Peyer's patch (tissue), 4 donors: ENCODE measurements at regions not wholly inside any gene's neighbourhood (a gene's known extent, or its start where the extent isn't known, plus 50 kb on each side); places are given as distances from the start of the nearest gene placed in this dataset.

Source experiments
- DNase-seq, 3 donors: peaks; one replicate each; pipeline ENCODE4 v3.0.0-alpha.2; 2017 to 2019
- H3K27ac ChIP-seq, 4 donors: fragments of 200-600 bp; sonication (generic); one replicate each; pipeline ENCODE4 v1.5.1; 2016 to 2019
- H3K27me3 ChIP-seq, 2 donors: fragments of 200-600 bp; sonication (generic); one replicate each; pipeline ENCODE4 v1.5.1; 2019
- H3K36me3 ChIP-seq, 3 donors: fragments of 200-600 bp; sonication (generic); one replicate each; pipeline ENCODE4 v1.5.1; 2016 to 2019
- H3K4me1 ChIP-seq, 4 donors: fragments of 200-600 bp; sonication (generic); one replicate each; pipeline ENCODE4 v1.5.1; 2016 to 2019
- H3K4me3 ChIP-seq, 4 donors: fragments of 200-600 bp; sonication (generic); 1 replicate in 3 of 4; 2 replicates in 1 of 4; pipeline ENCODE4 v1.5.1; 2016 to 2019; ENCODE audit warnings: mild to moderate bottlenecking in 1 of 4
- H3K9me3 ChIP-seq, 4 donors: fragments of 200-600 bp; sonication (generic); one replicate each; pipeline ENCODE4 v1.5.1; 2016 to 2019; ENCODE audit warnings: mild to moderate bottlenecking in 1 of 4
- POLR2A ChIP-seq, 2 donors: fragments of 450-650 bp; IDR thresholded peaks; one replicate each; pipeline ENCODE4 v1.5.1; 2017; ENCODE audit warnings: antibody characterized with exemption in 2 of 2, mild to moderate bottlenecking in 2 of 2, moderate library complexity in 2 of 2
- TF ChIP-seq, protein P1 (sequence below), 6 experiments: fragments of 450-650 bp in 4 of 6; fragments of 200-600 bp in 2 of 6; sonication (generic) in 1 of 6; IDR thresholded peaks; one replicate each; pipeline ENCODE4 v1.5.1; 2017 to 2019; ENCODE audit warnings: antibody characterized with exemption in 6 of 6, mild to moderate bottlenecking in 3 of 6, moderate library complexity in 1 of 6

DNA sequence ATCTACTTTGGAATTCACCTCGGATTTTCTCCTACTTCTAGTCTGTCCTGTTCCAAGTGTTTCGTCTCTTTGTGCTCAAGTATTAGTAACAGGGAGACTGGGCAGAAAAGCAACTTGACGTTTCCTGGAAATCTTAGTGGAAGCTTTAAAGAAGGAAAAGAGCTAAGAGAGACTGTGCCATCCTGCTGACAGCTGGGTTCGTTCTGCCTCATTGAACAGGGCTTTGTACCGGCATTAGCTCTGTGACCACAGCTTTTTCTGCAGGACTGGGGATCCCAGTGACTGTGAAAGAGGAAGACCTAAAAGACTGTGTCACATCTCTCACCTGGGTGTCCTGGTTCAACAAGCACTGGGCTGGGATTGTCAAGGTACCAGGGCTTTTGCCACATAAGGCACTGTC lies 70.8 kb upstream of the CDCA7L start:
- TF ChIP-seq, protein P1, sequence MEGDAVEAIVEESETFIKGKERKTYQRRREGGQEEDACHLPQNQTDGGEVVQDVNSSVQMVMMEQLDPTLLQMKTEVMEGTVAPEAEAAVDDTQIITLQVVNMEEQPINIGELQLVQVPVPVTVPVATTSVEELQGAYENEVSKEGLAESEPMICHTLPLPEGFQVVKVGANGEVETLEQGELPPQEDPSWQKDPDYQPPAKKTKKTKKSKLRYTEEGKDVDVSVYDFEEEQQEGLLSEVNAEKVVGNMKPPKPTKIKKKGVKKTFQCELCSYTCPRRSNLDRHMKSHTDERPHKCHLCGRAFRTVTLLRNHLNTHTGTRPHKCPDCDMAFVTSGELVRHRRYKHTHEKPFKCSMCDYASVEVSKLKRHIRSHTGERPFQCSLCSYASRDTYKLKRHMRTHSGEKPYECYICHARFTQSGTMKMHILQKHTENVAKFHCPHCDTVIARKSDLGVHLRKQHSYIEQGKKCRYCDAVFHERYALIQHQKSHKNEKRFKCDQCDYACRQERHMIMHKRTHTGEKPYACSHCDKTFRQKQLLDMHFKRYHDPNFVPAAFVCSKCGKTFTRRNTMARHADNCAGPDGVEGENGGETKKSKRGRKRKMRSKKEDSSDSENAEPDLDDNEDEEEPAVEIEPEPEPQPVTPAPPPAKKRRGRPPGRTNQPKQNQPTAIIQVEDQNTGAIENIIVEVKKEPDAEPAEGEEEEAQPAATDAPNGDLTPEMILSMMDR (IDR thresholded peaks at IDR 0.05), result no peak
- TF ChIP-seq POLR2A (IDR thresholded peaks at IDR 0.05), result no peak
- H3K27me3 ChIP-seq, result no peaks in the 10 kb centered on the region
- no peak overlapping the region for H3K4me3 ChIP-seq
- no peaks in the 10 kb centered on the region for H3K4me1 ChIP-seq
- H3K27ac ChIP-seq, result no peak overlapping the region
- H3K9me3 ChIP-seq, result no peaks in the 10 kb centered on the region
- DNase-seq, result no peak
- H3K36me3 ChIP-seq, result no peaks in the 10 kb centered on the region

DNA sequence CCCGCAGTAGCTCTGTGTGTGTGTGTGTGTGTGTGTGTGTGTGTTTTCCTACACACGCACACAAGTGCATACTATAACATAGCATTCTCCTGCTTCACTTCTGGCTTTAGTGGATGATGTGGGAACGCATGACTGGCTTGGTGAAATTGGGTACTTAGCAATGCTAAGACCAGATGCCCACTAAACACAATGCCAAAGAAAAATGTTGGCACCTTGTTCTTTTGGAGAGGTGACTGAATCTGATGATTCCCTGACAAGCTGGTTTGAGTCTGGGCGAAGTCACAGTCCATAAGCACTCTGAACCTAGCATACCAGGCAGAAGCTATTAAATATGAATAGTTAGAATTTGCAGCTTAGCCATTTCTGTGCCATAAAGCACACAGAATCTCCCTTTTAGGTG lies 68.0 kb upstream of the CDCA7L start:
- TF ChIP-seq POLR2A (IDR thresholded peaks at IDR 0.05), result no peak
- TF ChIP-seq, protein P1 (IDR thresholded peaks at IDR 0.05), result no peak
- Histone ChIP-seq H3K4me3 (no peak overlapping the region), H3K4me1 (no peaks in the 10 kb centered on the region), H3K36me3 (no peaks in the 10 kb centered on the region), H3K27ac (no peak overlapping the region), H3K27me3 (no peaks in the 10 kb centered on the region), H3K9me3 (no peaks in the 10 kb centered on the region)
- DNase-seq, result no peak

DNA sequence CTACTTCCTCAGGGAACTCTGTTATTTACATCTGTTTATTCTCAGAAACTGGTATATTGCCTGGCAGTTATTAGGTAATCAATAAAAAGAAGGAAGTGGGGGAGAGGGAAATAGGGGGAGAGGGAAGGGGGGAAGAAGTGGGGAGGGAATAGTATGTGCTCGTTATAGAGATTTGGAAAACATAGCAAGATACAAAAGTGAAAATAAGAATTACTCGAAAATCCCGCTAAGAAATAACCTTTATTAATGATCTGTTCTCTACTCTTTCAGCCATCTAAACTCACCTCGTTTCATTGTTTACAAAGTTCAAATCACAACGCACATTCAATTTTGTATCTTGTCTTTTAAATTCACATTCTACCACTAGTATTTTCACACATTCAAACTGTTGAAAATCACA lies 63.0 kb upstream of the CDCA7L start:
- Histone ChIP-seq H3K27me3 (no peaks in the 10 kb centered on the region), H3K27ac (no peak overlapping the region), H3K4me3 (no peak overlapping the region), H3K4me1 (no peaks in the 10 kb centered on the region), H3K36me3 (no peaks in the 10 kb centered on the region), H3K9me3 (no peaks in the 10 kb centered on the region)
- no peak for DNase-seq
- TF ChIP-seq POLR2A (IDR thresholded peaks at IDR 0.05), result no peak
- TF ChIP-seq, protein P1 (IDR thresholded peaks at IDR 0.05), result no peak

DNA sequence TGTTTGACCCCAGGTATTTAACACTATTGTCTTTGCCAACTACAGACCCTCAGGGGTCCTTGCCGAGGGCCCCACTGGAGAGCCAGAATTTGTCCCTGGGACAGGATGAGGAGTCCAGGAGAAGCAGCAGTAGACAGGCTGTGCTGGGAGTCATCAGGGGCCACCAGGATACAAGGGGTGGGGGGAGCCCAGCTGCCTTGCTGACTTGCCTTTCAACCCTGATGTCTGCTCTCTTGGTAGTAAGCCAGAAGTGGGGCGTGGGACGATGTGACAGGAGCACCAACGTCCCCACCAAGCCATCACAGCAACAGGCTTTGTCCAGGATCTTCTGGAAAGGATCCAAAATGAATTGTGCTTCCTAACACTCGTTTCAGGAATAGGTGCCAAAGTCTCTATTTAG lies 62.4 kb upstream of the CDCA7L start:
- DNase-seq, result no peak
- H3K36me3 ChIP-seq, result no peaks in the 10 kb centered on the region
- TF ChIP-seq POLR2A (IDR thresholded peaks at IDR 0.05), result no peak

DNA sequence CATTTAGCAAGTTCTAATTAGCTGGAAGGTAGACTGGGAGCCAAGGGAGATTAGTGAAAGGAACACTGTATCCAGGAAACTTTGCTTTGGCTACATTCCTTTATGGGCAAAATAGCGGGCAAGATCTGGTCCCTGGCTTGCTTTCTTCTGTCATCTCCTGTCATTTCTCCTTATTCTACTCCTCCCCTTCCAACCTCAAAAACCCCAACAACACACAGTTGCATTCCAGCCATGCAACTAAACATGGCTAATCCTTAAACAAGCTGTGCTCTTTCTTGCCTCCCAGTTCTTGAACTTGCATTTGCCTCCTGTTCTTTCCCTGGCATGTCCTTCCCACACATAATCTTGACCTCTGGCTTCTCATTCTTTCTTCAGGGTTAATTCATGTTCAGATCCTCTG lies 59.5 kb upstream of the CDCA7L start:
- no peaks in the 10 kb centered on the region for H3K27me3 ChIP-seq
- no peaks in the 10 kb centered on the region for H3K9me3 ChIP-seq
- no peak overlapping the region for H3K4me3 ChIP-seq
- TF ChIP-seq, protein P1 (IDR thresholded peaks at IDR 0.05), result no peak
- TF ChIP-seq POLR2A (IDR thresholded peaks at IDR 0.05), result no peak
- H3K4me1 ChIP-seq, result peaks cover 0 to 3% (median 0%) of the 10 kb centered on the region in 4 donors
- H3K27ac ChIP-seq, result no peak overlapping the region
- no peak for DNase-seq
- no peaks in the 10 kb centered on the region for H3K36me3 ChIP-seq

More for the DNA sequence above, 62.4 kb upstream of the CDCA7L start:
- no peak overlapping the region for H3K27ac ChIP-seq
- H3K27me3 ChIP-seq, result no peaks in the 10 kb centered on the region
- H3K4me1 ChIP-seq, result no peaks in the 10 kb centered on the region
- H3K4me3 ChIP-seq, result no peak overlapping the region
- no peaks in the 10 kb centered on the region for H3K9me3 ChIP-seq

DNA sequence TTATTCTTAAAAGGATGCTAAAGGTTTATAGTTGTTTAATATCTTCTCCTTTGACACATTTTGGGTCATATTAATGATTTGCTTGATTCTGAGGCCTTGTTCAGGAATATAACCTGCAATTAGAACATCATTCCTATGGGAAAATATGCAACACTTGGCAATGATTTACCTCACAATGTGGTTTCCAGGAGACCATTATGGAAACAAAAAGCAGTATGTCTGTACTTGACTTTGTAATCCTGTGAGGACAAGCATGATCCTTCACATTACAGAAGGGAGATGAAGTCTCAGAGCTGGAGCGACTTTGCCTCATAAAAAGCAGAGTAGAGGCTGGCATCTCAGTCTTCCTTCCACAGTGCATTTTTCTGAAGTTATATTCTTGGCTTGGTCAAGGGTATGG lies 57.0 kb upstream of the CDCA7L start:
- Histone ChIP-seq H3K9me3 (no peaks in the 10 kb centered on the region), H3K4me3 (no peak overlapping the region), H3K27ac (no peak overlapping the region), H3K4me1 (peaks cover 0 to 3% (median 0%) of the 10 kb centered on the region in 4 donors), H3K36me3 (no peaks in the 10 kb centered on the region), H3K27me3 (no peaks in the 10 kb centered on the region)
- no peak for TF ChIP-seq POLR2A (IDR thresholded peaks at IDR 0.05)
- TF ChIP-seq, protein P1 (IDR thresholded peaks at IDR 0.05), result no peak
- DNase-seq, result no peak
